ENCODE measurements at regions not wholly inside any gene's neighbourhood (a gene's known extent, or its start where the extent isn't known, plus 50 kb on each side); places are given as distances from the start of the nearest gene placed in this dataset.

DNA sequence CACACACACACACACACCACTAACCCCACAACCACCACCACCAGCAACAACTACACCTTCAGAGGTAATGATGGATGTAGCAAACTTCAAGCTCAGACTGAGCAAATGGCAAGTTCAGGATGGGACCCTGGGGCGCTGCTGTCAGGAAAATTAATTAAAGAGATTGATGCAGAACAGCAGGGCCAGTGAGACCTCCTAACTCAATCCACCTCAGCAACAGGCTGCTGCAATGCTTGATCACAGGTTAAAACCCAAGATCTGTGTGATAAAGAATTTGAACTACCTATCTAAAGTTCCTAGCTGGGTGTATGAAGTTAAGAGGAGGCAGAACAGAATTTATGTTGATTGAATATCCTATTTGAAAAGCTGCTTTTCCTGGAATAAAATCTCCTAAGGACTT lies 140.3 kb upstream of the FER start:
- no peak overlapping the region for H3K27ac ChIP-seq (replicated peaks)
- TF ChIP-seq, protein P1, sequence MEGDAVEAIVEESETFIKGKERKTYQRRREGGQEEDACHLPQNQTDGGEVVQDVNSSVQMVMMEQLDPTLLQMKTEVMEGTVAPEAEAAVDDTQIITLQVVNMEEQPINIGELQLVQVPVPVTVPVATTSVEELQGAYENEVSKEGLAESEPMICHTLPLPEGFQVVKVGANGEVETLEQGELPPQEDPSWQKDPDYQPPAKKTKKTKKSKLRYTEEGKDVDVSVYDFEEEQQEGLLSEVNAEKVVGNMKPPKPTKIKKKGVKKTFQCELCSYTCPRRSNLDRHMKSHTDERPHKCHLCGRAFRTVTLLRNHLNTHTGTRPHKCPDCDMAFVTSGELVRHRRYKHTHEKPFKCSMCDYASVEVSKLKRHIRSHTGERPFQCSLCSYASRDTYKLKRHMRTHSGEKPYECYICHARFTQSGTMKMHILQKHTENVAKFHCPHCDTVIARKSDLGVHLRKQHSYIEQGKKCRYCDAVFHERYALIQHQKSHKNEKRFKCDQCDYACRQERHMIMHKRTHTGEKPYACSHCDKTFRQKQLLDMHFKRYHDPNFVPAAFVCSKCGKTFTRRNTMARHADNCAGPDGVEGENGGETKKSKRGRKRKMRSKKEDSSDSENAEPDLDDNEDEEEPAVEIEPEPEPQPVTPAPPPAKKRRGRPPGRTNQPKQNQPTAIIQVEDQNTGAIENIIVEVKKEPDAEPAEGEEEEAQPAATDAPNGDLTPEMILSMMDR (IDR thresholded peaks at IDR 0.05; ENCODE audit: insufficient read depth, low read length), result no peak
- TF ChIP-seq, protein P2, sequence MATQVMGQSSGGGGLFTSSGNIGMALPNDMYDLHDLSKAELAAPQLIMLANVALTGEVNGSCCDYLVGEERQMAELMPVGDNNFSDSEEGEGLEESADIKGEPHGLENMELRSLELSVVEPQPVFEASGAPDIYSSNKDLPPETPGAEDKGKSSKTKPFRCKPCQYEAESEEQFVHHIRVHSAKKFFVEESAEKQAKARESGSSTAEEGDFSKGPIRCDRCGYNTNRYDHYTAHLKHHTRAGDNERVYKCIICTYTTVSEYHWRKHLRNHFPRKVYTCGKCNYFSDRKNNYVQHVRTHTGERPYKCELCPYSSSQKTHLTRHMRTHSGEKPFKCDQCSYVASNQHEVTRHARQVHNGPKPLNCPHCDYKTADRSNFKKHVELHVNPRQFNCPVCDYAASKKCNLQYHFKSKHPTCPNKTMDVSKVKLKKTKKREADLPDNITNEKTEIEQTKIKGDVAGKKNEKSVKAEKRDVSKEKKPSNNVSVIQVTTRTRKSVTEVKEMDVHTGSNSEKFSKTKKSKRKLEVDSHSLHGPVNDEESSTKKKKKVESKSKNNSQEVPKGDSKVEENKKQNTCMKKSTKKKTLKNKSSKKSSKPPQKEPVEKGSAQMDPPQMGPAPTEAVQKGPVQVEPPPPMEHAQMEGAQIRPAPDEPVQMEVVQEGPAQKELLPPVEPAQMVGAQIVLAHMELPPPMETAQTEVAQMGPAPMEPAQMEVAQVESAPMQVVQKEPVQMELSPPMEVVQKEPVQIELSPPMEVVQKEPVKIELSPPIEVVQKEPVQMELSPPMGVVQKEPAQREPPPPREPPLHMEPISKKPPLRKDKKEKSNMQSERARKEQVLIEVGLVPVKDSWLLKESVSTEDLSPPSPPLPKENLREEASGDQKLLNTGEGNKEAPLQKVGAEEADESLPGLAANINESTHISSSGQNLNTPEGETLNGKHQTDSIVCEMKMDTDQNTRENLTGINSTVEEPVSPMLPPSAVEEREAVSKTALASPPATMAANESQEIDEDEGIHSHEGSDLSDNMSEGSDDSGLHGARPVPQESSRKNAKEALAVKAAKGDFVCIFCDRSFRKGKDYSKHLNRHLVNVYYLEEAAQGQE (IDR thresholded peaks at IDR 0.05; ENCODE audit: insufficient replicate concordance, low read depth), result no peak
- TF ChIP-seq GABPA (IDR thresholded peaks at IDR 0.05; ENCODE audit: low read depth) (no peak), SPI1 (IDR thresholded peaks at IDR 0.05; ENCODE audit: borderline replicate concordance, low read depth) (no peak), POLR2AphosphoS5 (IDR thresholded peaks at IDR 0.05; ENCODE audit: low read depth) (no peak)
- H3K27me3 ChIP-seq (ENCODE audit: insufficient read depth, poor library complexity, severe bottlenecking), result no peaks in the 10 kb centered on the region
- no peak overlapping the region for H3K4me3 ChIP-seq (replicated peaks; ENCODE audit: insufficient read depth, low read length)
- DNase-seq (ENCODE audit: low read depth in 1 of 2, low spot score in 1 of 2), result no peak

DNA sequence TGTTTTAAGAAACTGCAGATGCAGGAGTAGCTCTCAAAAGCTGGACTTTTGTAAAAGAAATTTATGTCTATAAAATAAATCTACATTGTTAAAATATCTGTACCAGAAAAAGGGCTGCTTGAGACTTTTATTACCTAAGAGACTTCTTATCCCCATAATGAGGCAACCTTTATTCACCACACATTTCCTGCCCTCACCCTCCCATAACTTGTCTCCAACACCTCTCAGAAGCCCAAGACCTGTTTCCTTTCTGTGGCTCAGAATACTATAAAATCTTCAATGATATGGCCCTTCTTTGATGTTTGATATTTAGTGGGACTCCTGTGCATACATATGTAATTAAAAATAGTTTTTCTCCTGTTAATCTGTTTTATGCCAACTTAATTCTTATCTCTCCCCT lies 141.5 kb upstream of the FER start:
- no peak for TF ChIP-seq GABPA (IDR thresholded peaks at IDR 0.05; ENCODE audit: low read depth)
- TF ChIP-seq SPI1 (IDR thresholded peaks at IDR 0.05; ENCODE audit: borderline replicate concordance, low read depth), result no peak
- Histone ChIP-seq H3K27me3 (ENCODE audit: insufficient read depth, poor library complexity, severe bottlenecking) (no peaks in the 10 kb centered on the region), H3K27ac (replicated peaks) (no peak overlapping the region), H3K4me3 (replicated peaks; ENCODE audit: insufficient read depth, low read length) (no peak overlapping the region)
- no peak for DNase-seq (ENCODE audit: low read depth in 1 of 2, low spot score in 1 of 2)

DNA sequence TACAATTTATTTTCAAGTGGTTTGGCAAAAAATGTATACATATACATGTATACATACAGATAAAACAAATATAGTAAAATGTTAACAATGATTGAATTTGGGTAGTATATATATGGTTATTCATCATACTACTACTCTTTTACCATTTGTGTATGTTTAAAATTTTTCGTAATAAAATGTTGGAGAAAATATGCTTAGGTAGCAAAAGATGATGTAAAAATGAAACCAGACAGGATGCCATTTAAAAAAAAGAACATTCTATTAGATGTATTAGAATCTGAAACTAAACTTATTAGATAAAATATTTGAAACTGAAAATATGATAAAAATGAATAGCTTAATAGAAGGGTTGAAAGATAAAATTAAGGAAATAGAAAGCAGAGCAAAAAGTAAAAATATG lies 144.9 kb upstream of the FER start:
- DNase-seq (ENCODE audit: low read depth in 1 of 2, low spot score in 1 of 2), result no peak
- TF ChIP-seq, protein P2 (IDR thresholded peaks at IDR 0.05; ENCODE audit: insufficient replicate concordance, low read depth), result no peak
- TF ChIP-seq, protein P1 (IDR thresholded peaks at IDR 0.05; ENCODE audit: insufficient read depth, low read length), result no peak
- TF ChIP-seq SPI1 (IDR thresholded peaks at IDR 0.05; ENCODE audit: borderline replicate concordance, low read depth) (no peak), POLR2AphosphoS5 (IDR thresholded peaks at IDR 0.05; ENCODE audit: low read depth) (no peak), GABPA (IDR thresholded peaks at IDR 0.05; ENCODE audit: low read depth) (no peak)
- H3K27ac ChIP-seq (replicated peaks), result no peak overlapping the region
- no peaks in the 10 kb centered on the region for H3K27me3 ChIP-seq (ENCODE audit: insufficient read depth, poor library complexity, severe bottlenecking)
- H3K4me3 ChIP-seq (replicated peaks; ENCODE audit: insufficient read depth, low read length), result no peak overlapping the region

DNA sequence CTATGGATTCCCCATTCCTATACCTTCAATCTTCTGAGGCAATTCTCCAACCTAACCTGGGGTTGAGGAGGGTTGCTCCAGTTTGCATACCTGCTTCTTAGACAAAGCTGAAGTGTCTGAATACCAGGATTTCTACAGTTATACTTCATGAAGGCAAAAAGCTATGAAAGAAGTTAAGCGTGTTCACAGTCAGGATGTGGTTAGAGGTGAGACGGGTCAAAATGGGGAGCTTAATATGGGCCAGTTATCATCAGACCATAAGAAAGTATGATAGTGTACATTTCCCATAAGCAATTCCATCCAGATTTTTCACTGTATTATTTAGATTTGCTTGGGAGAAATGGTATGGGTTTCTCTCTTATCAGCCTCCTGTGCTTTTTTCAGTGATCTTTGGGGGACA lies 156.9 kb upstream of the FER start:
- DNase-seq (ENCODE audit: low read depth in 1 of 2, low spot score in 1 of 2), result no peak
- H3K4me3 ChIP-seq (replicated peaks; ENCODE audit: insufficient read depth, low read length), result no peak overlapping the region
- TF ChIP-seq, protein P1 (IDR thresholded peaks at IDR 0.05; ENCODE audit: insufficient read depth, low read length), result no peak
- no peak for TF ChIP-seq POLR2AphosphoS5 (IDR thresholded peaks at IDR 0.05; ENCODE audit: low read depth)
- no peak for TF ChIP-seq GABPA (IDR thresholded peaks at IDR 0.05; ENCODE audit: low read depth)
- TF ChIP-seq SPI1 (IDR thresholded peaks at IDR 0.05; ENCODE audit: borderline replicate concordance, low read depth), result no peak
- TF ChIP-seq, protein P2 (IDR thresholded peaks at IDR 0.05; ENCODE audit: insufficient replicate concordance, low read depth), result no peak
- H3K27ac ChIP-seq (replicated peaks), result no peak overlapping the region
- H3K27me3 ChIP-seq (ENCODE audit: insufficient read depth, poor library complexity, severe bottlenecking), result no peaks in the 10 kb centered on the region

Measured in HL-60 (cell line).